K562 (cell line): ENCODE measurements at regions not wholly inside any gene's neighbourhood (a gene's known extent, or its start where the extent isn't known, plus 50 kb on each side); places are given as distances from the start of the nearest gene placed in this dataset.

Experiments
- CHD1 ChIP-seq: fragments of 200-600 bp; sonication (generic); IDR thresholded peaks from one replicate; pipeline ENCODE4 v1.6.1; 2012; ENCODE audit warnings: mild to moderate bottlenecking, moderate library complexity, low read length, inconsistent platforms
- FOSL1 ChIP-seq: fragments of 200-800 bp; sonication (Bioruptor generic); conservative IDR thresholded peaks from 2 replicates; pipeline ENCODE4 v1.6.1; 2016; ENCODE audit warnings: missing genetic modification characterization, missing compliant biosample characterization
- MBD2 ChIP-seq: sonication (generic); IDR thresholded peaks from 2 replicates; pipeline ENCODE4 v1.6.1; 2016; ENCODE audit warnings: low read depth, borderline replicate concordance
- RAD21 ChIP-seq, 2 experiments: fragments of 250-450 bp in 1 of 2; fragments of 450-650 bp in 1 of 2; sonication (Bioruptor Pico) in 1 of 2; formaldehyde crosslinking in 1 of 2; IDR thresholded peaks in 1 of 2; conservative IDR thresholded peaks in 1 of 2; 2 replicates each; pipeline versions ENCODE4 v1.4.0 to v1.8.0; 2020 to 2022; ENCODE audit warnings: mild to moderate bottlenecking in 2 of 2, moderate library complexity in 1 of 2
- SMARCE1 ChIP-seq: fragments of 450-650 bp; IDR thresholded peaks from 2 replicates; pipeline ENCODE4 v1.7.1; 2016; ENCODE audit warnings: mild to moderate bottlenecking
- TF ChIP-seq, protein P1 (sequence below), 3 experiments: IDR thresholded peaks in 2 of 3; conservative IDR thresholded peaks in 1 of 3; 2 replicates each; pipeline ENCODE4 v1.5.1; 2011 to 2012; ENCODE audit warnings: low read length in 3 of 3, mild to moderate bottlenecking in 3 of 3, control low read depth in 2 of 3, improper control_type of control experiment in 1 of 3, inconsistent platforms in 1 of 3, low read depth in 1 of 3, mixed read lengths in 1 of 3, moderate library complexity in 1 of 3; ENCODE audit not compliant: insufficient read depth in 2 of 3

DNA sequence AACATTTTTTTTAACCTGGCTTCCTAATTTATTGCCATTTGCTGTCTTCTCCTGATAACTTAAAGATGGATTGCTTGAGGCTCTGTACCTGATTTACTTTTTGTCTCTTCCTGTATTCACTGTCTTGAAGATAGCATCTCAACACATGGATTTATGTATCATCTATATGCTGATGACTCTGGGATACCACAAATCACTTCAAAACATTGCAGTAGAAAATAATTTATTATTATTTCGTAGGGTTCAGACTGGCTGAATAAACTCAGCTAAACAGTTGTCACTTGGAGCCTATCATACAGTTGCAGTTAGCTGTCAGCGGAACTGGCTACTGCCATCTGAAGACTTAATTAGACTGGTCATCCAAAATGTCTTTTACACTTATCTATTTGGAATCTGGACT lies 1025.2 kb upstream of the CDH18 start:
- TF ChIP-seq FOSL1: no peak
- TF ChIP-seq SMARCE1: no peak
- TF ChIP-seq MBD2: no peak
- TF ChIP-seq CHD1: no peak
- no peak for TF ChIP-seq RAD21 (CRISPR knock-in tag; conservative IDR thresholded peaks at IDR 0.05 in 1 of 2, IDR thresholded peaks at IDR 0.05 in 1 of 2)
- TF ChIP-seq, protein P1, sequence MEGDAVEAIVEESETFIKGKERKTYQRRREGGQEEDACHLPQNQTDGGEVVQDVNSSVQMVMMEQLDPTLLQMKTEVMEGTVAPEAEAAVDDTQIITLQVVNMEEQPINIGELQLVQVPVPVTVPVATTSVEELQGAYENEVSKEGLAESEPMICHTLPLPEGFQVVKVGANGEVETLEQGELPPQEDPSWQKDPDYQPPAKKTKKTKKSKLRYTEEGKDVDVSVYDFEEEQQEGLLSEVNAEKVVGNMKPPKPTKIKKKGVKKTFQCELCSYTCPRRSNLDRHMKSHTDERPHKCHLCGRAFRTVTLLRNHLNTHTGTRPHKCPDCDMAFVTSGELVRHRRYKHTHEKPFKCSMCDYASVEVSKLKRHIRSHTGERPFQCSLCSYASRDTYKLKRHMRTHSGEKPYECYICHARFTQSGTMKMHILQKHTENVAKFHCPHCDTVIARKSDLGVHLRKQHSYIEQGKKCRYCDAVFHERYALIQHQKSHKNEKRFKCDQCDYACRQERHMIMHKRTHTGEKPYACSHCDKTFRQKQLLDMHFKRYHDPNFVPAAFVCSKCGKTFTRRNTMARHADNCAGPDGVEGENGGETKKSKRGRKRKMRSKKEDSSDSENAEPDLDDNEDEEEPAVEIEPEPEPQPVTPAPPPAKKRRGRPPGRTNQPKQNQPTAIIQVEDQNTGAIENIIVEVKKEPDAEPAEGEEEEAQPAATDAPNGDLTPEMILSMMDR (IDR thresholded peaks at IDR 0.05 in 2 of 3, conservative IDR thresholded peaks at IDR 0.05 in 1 of 3; ENCODE audit: insufficient read depth in 2 of 3, low read depth in 1 of 3, low read length in 3 of 3): no peak
